HuH-7.5 (cell line): ENCODE measurements at regions not wholly inside any gene's neighbourhood (a gene's known extent, or its start where the extent isn't known, plus 50 kb on each side); places are given as distances from the start of the nearest gene placed in this dataset.

Experiments
- DNase-seq: peaks from one replicate; pipeline ENCODE4 v3.0.0; 2011; ENCODE audit warnings: low spot score

DNA sequence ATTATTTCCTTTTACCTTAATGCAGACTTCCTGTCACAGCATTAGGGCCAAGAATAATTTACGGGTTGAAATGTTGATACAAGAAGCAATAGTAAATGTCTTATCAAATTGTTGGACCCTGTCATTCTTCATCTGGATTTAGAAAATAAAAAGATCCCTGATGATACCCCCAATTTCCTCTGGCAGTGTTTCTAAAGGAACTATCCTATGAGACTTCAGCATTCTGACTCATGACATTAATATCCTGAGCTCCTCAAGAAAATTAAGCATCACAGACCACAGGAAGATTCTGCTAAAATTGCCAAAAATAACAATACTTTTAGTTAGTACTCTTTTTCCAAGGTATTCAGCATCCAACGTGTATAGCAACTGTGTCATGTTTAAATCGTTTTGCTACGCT lies 490.5 kb upstream of the ANKRD30A start:
- no peak for DNase-seq

GRCh38 chr10:36630267-36630666 lies 495.1 kb upstream of the ANKRD30A start:
- no peak for DNase-seq

- no peak for DNase-seq
Measured at GRCh38 chr10:36629476-36629875, 495.9 kb upstream of the ANKRD30A start.

- no peak for DNase-seq
Measured at GRCh38 chr10:36624551-36625100, 500.8 kb upstream of the ANKRD30A start.

DNA sequence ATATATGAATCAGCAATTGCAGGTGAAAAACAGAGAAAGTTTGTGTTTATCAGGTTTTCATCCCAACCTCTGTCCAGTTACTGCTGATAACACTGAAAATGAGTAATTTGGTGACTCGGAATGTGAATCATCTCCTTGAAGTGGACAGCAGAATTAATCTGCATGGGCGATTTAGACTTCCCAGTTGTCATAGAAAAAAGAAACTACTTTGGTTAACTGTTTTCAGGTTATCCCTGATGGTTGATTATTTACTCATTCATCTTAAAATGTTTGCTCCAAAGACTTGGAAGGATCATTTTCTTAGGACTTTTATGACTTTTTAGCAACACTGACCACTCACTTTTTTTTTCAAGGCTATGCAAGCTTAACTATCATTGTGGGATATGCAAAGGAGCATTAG lies 504.1 kb upstream of the ANKRD30A start:
- no peak for DNase-seq

GRCh38 chr10:36612436-36612835 lies 513.0 kb upstream of the ANKRD30A start:
- no peak for DNase-seq

- no peak for DNase-seq
Measured at GRCh38 chr10:36608866-36609265, 516.5 kb upstream of the ANKRD30A start.

- peak; percentile 2 for DNase-seq
Measured at GRCh38 chr10:36608251-36608650, 517.1 kb upstream of the ANKRD30A start.

DNA sequence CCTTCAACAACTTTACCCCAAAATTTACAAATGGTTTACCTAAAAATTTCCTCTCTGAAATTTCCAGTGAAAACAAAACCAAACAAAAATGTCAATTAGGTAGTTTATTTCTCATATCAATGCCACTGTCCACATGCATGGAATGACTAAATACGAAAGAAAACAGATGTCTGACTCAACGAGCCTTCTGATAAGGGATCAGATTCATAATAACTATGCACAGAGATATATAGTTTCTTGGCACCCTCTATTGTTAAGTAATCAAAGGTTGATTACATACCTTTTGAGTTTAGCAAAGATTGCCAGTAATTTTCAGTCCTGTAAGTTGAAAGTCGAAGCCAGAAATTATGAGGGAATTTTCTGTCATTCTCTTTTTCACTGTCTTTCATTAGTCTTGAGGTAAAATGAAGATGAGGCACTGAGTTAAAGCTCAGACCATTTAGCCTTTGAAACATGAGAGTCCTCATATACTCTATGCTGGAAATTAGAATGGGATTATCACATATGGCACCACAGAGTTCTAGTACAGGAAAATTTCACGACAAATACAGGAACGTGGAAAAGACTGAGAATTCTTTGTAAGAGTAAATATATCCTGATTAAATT lies 519.1 kb upstream of the ANKRD30A start:
- DNase-seq = no peak

DNA sequence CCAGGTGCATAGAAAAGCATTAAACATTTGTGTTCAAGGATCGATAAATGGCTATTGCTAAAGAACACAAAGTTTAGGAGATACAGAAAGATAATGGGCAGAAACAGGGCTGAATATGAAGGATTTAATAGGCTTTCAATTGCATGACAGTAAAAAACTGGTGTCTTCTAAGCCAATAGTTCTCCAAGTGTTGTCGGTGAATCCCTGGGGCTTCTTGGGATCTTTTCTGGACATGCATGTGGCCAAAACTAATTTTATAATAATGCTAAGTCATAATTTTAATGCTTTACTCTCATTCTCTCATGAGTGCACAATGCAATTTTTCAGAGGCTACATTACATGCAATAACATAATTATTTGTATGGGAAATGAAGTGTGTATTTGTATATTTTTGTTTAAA lies 521.1 kb upstream of the ANKRD30A start:
- no peak for DNase-seq

- no peak for DNase-seq
Measured at GRCh38 chr10:36603688-36604087, 521.7 kb upstream of the ANKRD30A start.

DNA sequence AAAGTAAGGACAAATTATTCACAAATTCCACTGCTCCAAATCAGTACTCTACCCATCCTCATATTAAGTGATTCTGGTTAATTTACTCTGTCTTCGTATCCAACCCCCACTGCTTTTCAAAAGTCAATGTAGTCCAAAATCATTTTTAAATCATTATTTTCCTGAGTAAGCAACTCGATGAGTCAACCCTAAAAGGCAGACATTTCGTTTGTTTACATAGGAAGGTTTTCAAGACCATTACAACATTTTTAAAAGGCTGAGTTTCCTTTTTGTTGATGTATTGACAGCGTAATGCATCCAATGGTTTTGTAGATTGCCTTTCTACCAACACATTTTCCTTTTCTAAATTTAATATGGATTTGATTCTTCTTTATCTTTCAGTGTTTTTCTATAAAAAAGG lies 523.0 kb upstream of the ANKRD30A start:
- DNase-seq = no peak

DNA sequence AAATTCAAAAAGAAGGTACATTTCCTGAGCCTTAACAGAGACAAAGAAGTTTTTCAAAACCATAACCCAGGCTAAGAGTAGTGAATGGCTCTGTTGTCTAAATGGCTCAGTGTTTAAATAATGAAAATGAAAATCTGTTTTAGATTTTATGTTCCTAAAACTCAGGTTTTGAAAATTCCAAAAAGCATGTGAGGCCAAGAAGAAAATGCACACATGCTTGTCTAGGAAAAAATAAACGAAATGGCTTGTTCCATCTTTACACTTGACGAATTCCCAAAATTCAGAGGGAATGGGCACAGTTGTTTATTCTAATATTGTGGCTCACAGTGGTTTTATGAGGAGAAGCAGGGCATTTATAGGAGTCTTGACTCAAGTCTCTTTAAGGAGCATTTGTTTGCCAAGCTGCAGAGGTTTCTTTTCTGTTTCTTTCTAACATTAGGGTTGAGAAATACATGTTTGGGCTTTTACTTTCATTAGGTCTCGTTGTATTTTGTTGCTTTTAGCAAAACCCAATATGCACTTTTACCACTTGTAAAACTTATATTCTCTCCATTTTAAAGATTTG lies 527.6 kb upstream of the ANKRD30A start:
- no peak for DNase-seq

DNA sequence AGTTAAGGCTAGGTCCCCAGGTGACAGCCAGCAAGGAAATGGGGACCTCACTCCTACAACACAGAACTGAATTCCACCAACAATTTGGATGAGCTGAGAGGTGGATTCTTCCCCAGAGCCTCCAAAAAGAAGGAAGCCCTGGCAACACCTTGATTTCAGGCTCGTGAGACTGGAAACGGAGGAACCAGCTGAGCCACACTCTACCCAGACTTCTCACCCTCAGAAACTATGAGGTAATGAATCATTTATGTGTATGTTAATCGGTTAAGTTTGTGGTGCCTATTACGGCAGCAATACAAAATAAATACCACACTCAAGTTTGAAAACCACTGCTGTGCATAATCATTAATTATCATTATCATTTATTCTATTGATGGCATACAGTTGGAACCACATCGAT lies 532.4 kb upstream of the ANKRD30A start:
- DNase-seq = no peak

DNA sequence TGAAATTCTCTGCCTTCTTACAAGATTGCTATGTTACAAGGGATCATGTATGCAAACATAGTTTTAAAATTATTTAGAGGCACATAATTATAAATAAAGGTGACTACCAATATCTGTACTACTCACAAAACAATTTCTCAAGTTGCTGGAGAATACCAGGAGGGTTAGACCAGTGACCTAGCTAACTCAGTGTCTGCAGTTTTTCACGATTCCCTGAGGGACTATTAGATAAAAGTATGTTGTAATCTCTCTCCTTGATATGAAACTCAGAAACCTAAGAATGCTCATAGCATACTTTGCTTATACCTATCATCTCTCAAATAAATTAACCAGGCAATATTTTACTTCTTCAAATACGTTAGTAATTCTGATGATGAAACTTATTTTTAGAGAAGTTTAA lies 534.0 kb upstream of the ANKRD30A start:
- DNase-seq = no peak

- no peak for DNase-seq
Measured at GRCh38 chr10:36583690-36584089, 541.7 kb upstream of the ANKRD30A start.

DNA sequence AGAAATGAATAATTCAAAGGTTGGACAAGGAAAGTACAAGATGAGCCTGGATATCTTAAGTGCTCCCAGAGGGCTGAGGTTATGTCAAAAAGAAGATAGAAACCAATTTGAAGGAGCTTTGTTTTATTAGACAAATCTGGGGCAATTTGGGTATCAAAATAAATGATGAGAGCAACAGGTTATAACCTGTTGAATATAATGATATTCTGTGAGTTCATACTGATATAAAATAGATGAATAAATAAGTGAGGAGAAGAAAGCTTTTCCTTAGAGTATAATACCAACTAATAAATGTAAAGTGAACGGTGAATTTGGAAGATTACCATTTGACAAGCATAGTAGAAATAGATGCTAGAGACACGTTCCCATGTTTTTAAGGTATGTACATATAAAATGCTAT lies 544.2 kb upstream of the ANKRD30A start:
- no peak for DNase-seq

DNA sequence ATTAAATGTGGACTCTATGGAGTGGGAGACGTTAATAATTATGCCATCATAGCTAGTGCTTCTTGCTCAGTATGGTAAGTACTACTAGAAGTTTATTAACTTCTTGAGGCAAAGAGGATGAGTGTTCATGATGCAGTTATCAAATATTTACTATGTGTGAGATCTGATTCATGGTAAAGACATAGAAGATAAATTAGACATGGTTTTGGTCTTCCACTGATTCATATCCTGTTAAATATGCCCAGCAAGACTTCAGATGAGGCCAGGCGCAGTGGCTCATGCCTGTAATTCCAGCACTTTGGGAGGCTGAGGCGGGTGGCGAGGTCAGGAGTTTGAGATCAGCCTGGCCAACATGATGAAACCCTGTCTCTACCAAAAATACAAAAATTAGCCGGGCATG lies 547.1 kb upstream of the ANKRD30A start:
- no peak for DNase-seq

DNA sequence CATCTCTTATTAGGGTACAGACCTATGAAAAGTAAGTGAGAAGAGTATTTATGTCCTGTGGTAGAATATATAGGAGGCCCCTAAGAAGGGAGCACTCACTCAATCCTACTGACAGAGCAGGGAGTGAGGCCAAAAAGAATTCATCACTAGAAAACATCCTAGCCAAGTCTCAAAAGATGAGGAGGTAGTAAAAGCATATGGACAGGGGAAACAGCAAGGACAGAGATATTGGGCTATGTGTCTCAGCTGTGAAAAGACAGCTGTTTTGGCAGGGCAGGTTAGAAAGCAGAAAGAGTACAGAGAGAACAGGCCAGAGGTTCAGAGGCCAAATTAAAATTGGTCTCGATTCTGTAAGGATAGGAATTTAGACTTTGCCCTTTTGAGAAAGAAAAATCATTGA lies 548.3 kb upstream of the ANKRD30A start:
- DNase-seq = no peak

- no peak for DNase-seq
Measured at GRCh38 chr10:36574207-36574606, 551.2 kb upstream of the ANKRD30A start.

- DNase-seq = no peak
Measured at GRCh38 chr10:36573246-36573645, 552.2 kb upstream of the ANKRD30A start.

DNA sequence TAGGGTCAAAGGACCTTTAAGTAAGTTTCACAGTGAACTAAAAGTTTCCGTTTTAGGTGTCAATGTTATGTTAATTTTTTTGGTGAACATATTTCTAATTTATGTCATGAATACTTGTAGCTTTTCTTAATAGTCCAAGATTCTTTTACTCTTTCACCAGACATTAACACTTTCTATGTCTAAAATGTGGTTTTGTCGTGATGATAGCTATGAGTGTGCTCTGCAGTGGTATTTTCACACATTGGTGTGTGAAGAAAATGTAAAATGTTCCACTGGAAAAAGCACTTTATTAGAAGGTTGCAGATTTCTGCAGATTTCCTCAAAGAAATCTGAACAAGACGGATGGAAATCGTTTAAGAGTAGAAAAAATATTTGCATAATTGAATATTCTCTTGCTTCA lies 561.0 kb upstream of the ANKRD30A start:
- no peak for DNase-seq

DNA sequence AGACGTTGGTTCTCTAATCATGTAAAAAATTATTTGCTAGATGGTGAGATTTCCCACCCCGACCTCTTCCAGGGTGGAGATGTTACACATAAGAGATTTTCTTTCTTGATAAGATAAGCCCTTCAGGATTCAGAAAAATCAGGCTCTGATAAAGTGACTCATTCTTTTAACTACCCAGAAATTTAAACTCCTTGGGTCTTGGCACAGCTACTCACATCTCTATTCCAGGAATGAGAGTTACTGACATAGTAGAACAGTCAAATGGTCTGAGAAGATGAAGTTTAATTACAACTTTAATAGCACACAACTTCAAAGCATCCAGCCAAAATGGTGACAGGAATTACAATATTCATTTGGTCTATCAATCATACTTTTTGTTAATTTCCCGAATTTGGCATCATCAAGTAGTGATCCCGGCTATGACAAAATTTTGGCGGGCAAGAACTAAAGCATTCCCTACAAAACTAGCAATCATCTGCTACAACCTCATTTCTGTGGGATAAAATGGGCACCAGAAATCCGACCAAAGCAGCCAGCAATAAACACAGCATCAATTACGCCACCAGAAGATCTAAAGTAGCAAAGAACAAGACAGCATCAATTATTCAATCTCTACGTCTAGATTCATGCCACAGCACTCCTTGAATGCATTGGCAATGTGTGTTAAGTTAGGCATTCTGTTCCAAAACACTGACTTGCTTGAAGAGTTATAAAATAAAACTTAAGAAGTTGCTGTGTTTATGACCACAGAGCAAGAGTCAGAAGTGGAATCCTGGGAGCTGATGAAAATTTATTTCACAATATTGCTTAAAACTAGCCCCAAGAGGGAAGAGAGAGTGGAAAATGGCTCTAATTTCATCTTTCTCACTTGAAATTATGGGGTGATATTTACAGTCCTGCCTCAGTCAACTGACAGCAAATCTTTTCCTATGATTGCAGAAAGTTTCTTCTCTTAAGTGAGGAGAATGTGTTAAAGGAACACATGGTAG lies 565.7 kb upstream of the ANKRD30A start:
- no peak for DNase-seq
